HG02759 (cell line): ENCODE measurements at regions not wholly inside any gene's neighbourhood (a gene's known extent, or its start where the extent isn't known, plus 50 kb on each side); places are given as distances from the start of the nearest gene placed in this dataset.
"Not testable (repeated sequence)": the region's sequence is repeated elsewhere in the genome, so short reads cannot be mapped to it uniquely, and the experiment has no call there.

Experiments used
- ATAC-seq: cut with Tn5 transposase; IDR thresholded peaks from one replicate; pipeline ENCODE4 v1.9.1; 2021; ENCODE audit warnings: mild to moderate bottlenecking, moderate library complexity; ENCODE audit not compliant: unreplicated experiment

GRCh38 chr21:38095220-38095619 is 161.6 kb upstream of the KCNJ15 start:
- no peak for ATAC-seq

DNA sequence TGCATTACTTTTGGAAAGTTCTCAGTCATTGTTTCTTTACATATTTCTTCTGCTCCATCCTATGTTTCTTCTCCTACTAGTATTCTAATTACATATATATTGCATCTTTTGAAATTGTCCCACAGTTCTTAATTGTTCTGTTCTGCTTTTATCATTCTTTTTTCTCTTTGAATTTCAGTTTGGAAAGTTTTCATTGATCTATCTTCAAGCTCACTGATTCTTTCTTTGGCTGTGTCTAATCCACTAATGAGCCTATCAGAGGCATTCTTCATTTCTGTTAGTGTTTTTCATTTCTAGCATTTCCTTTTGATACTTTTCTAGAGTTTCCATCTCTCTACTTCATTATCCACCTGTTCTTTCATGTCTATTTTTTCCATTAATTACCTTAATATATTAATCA is 159.0 kb upstream of the KCNJ15 start:
- ATAC-seq: no peak

GRCh38 chr21:38112219-38112789 is 144.5 kb upstream of the KCNJ15 start:
- no peak for ATAC-seq

GRCh38 chr21:38114717-38115333 is 142.0 kb upstream of the KCNJ15 start:
- ATAC-seq: no peak

GRCh38 chr21:38115870-38116269 is 140.9 kb upstream of the KCNJ15 start:
- ATAC-seq: no peak

DNA sequence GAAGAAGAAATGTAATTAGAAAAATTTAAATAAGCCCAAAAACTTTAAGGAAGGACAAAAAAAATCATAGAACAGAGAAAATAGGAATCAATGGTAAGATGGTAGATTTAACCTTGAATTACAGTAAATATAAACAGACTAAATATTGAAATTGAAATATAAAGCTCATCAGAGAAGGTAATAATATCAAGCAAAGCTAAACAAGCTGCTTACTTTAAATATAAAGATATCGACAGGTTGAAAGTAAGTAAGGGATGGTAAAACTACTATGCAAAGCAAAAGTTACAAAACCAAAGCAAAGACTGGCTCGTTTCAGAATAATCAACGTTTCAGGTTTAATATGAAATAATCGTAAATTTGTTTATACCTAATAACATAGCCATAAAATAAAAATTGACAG is 137.0 kb upstream of the KCNJ15 start:
- no peak for ATAC-seq

DNA sequence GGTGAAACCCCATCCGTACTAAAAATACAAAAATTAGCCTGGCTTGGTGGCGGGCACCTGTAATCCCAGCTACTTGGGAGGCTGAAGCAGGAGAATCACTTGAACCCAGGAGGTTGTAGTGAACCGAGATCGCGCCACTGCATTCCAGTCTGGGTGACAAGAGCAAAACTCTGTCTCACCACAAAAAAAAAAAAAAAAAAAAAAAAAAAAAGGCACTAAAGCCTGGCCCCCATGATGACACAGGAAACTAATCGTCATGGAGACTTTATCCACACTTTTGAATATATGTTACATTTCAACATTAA is 136.2 kb upstream of the KCNJ15 start:
- ATAC-seq: not testable (repeated sequence)

- ATAC-seq: no peak
Observed at GRCh38 chr21:38120984-38121855, 135.6 kb upstream of the KCNJ15 start.

DNA sequence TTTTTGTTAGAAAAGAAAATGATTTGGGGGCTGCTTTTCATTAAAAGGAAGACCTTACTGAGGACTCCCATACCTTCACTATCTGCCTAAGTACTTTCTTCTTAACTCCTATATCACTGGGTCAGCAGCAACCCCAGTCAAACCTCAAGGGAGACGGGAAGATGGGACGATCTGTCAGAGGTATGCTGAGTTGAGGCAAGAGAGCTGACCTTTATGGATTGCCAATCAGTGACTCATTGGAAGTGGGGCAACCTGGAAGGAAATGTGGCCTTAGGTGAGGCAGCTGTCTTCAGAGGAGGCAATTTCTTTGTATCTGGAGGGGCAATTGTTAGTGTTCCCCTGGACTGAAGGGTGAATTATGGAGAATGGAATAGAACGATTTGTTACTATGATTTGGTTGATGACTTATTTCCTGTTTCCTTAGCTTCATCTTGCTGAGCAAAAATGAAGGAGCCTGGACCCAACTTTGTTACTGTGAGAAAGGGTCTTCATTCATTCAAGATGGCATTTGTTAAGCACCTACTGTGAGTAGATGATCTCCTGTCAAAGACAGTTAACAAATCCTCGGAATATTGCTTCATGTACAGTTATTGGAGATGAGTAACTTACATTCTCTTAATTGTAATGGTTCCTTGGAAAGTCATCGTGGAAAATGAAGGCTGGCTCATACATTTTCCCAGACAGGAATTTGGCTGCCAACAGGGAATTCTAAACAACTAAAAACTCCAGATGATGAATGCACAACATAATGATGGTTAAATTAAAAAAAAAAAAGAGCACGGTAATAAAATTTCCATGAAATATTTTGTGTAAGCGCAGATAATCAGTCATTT is 134.7 kb upstream of the KCNJ15 start:
- ATAC-seq: no peak

DNA sequence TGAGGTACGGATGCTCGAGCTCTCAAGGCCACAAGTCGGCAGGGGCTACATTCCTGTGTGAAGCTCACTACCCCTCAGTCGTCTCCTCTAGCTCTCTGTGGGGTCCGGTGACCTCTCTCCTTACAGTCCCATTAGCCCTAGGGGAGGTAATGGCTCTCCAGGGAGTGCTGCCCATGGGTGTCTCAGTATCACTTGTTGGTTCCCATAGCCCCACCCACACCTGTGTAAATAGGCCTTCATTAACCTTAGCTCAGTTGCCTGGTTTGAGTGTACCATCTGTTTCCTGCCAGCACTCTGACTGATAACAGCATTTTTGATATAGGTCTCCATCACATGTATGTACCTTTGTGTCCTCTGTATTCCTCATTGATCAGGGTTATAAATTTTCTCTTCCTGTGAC is 133.2 kb upstream of the KCNJ15 start:
- ATAC-seq: no peak

DNA sequence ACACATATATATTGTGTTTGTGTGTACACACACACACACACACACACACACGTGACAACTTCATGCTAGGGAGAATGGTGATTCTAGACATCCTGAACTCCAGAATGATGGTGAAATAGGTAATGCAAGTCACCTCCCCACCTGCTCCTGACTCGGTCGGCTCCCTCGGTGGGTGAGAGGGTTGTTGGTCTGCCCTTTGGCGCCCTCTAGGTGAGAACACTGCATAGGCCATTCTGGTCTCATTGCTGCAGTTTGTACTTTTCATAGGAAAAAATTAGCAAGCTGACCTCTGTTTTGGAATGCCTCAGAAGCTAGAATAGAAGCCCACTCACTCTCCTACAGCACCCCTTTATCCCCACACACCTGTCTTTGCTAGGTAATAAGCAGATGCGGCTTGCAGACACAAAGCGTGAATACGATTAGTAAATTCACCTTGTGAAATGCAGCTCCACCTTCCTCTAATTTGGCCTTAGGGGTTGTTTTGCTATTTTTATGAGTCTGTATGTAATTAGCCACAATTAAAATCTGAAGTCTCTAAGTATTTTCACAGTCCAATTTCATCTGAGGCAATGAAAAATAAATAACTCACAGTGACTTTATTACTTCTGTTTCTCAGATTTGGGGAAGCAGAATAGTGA is 130.0 kb upstream of the KCNJ15 start:
- ATAC-seq: peak; percentile 70

DNA sequence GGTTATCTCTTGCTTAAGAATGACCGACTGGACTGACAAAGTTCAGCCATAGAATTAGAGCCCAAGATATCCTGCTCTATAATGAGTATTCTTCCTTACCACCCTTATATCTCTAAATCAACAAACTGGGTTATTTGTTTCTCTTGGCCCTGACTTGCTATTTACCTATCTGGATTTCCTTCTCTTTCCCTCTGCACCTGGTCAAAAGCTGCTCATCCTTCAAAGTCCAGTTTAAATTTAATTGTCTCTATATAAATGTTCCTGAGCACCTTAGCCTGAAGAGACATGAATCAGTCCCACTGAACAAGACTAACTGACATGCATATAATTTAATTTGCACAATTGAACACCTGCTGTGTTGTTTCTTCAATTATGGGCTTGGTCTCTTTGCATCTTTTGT is 127.1 kb upstream of the KCNJ15 start:
- no peak for ATAC-seq

- ATAC-seq: no peak
Observed at GRCh38 chr21:38133240-38133639, 123.6 kb upstream of the KCNJ15 start.

- no peak for ATAC-seq
Observed at GRCh38 chr21:38134084-38134873, 122.5 kb upstream of the KCNJ15 start.

DNA sequence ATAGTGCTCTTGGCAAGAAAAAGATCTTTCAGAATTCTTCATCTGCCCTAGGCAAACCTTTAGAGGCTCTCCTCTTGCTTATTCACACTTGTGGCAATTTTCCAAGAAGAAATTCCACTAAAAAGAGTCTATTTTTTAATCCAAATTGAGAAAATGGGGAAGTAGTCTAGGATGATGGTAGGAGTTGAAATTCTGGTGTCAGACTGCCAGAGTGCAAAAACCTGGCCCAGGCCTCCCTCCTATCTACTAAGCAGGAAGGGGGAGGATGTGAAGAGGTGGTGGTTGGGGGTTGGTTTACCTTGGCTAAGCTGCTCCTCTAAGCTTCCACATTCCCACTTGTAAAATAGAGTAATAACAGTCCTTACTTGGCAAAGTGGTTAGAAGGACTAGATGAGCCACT is 120.6 kb upstream of the KCNJ15 start:
- ATAC-seq: no peak

- no peak for ATAC-seq
Observed at GRCh38 chr21:38139380-38140168, 117.2 kb upstream of the KCNJ15 start.

- ATAC-seq: no peak
Observed at GRCh38 chr21:38140207-38140903, 116.4 kb upstream of the KCNJ15 start.

GRCh38 chr21:38142224-38142623 is 114.6 kb upstream of the KCNJ15 start:
- ATAC-seq: no peak

DNA sequence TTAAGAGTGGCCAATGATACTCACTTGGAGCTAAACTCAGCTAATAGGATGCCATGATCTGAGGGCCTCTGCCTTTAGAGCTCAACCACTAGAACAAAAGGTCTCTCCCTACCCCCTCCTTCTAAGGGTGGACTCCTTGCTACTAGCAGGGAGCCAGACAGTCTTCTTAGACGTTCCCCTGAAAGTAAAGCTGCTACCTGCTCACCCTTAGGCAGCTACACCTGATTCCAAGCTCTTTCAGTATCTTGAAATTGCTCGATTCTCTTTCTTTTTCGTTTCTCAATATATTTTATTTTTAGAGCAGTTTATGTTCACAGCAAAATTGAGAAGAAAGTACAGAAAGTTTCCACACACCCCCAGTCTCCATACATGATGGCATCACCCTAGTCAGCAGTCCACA is 112.6 kb upstream of the KCNJ15 start:
- no peak for ATAC-seq
